CD4-positive, CD25-positive, alpha-beta regulatory T cell (primary cell): ENCODE measurements at regions not wholly inside any gene's neighbourhood (a gene's known extent, or its start where the extent isn't known, plus 50 kb on each side); places are given as distances from the start of the nearest gene placed in this dataset.

Experiments
- ATAC-seq, 2 donors: fragments of 150-1000 bp; cut with Tn5 transposase; one replicate each; pipeline ENCODE4 v1.10.0; 2021; ENCODE audit warnings: low read depth in 2 of 2, moderate number of reproducible peaks in 2 of 2, moderate library complexity in 1 of 2
- DNase-seq, 3 donors: peaks; one replicate each; pipeline versions ENCODE4 v3.0.0 to v3.0.0-alpha.2; 2012 to 2022; ENCODE audit warnings: mixed read lengths in 1 of 3
- H3K27ac ChIP-seq: one replicate; pipeline ENCODE4 v1.7.0; 2013; ENCODE audit warnings: mild to moderate bottlenecking, low read length; ENCODE audit not compliant: insufficient read depth, poor library complexity, severe bottlenecking
- H3K27me3 ChIP-seq: one replicate; pipeline ENCODE4 v1.7.0; 2013; ENCODE audit warnings: low read length; ENCODE audit not compliant: control insufficient read depth, insufficient read depth
- H3K36me3 ChIP-seq: one replicate; pipeline ENCODE4 v1.7.0; 2013; ENCODE audit warnings: mild to moderate bottlenecking, low read length, moderate library complexity; ENCODE audit not compliant: control insufficient read depth, insufficient read depth
- H3K4me1 ChIP-seq: 2 replicates; pipeline ENCODE4 v1.7.0; 2013; ENCODE audit warnings: mild to moderate bottlenecking, low read length; ENCODE audit not compliant: insufficient read depth, control insufficient read depth, poor library complexity, severe bottlenecking
- H3K4me3 ChIP-seq: one replicate; pipeline ENCODE4 v1.7.0; 2013; ENCODE audit warnings: low read depth, mild to moderate bottlenecking, low read length, moderate library complexity
- H3K9me3 ChIP-seq, 2 experiments: 1 replicate in 1 of 2; 2 replicates in 1 of 2; pipeline ENCODE4 v1.7.0; 2013; ENCODE audit warnings: low read length in 2 of 2, mild to moderate bottlenecking in 1 of 2, moderate library complexity in 1 of 2; ENCODE audit not compliant: control insufficient read depth in 2 of 2
- H3K27ac Mint-ChIP-seq, 3 donors: one replicate each; pipeline ENCODE4 v1.8.0; 2020 to 2022; ENCODE audit warnings: mild to moderate bottlenecking in 3 of 3, mixed read lengths in 3 of 3, moderate library complexity in 2 of 3
- H3K27me3 Mint-ChIP-seq: one replicate; pipeline ENCODE4 v1.8.0; 2022; ENCODE audit warnings: mild to moderate bottlenecking, mixed read lengths
- H3K36me3 Mint-ChIP-seq: one replicate; pipeline ENCODE4 v1.8.0; 2020; ENCODE audit warnings: mixed read lengths
- H3K4me1 Mint-ChIP-seq, 4 donors: one replicate each; pipeline ENCODE4 v1.8.0; 2020 to 2022; ENCODE audit warnings: mixed read lengths in 4 of 4, mild to moderate bottlenecking in 1 of 4
- H3K4me3 Mint-ChIP-seq, 4 donors: one replicate each; pipeline ENCODE4 v1.8.0; 2020 to 2022; ENCODE audit warnings: mild to moderate bottlenecking in 4 of 4, mixed read lengths in 4 of 4, moderate library complexity in 3 of 4
- H3K9me3 Mint-ChIP-seq, 7 donors: one replicate each; pipeline ENCODE4 v1.8.0; 2020 to 2022; ENCODE audit warnings: mixed read lengths in 7 of 7, mild to moderate bottlenecking in 3 of 7, moderate library complexity in 2 of 7

DNA sequence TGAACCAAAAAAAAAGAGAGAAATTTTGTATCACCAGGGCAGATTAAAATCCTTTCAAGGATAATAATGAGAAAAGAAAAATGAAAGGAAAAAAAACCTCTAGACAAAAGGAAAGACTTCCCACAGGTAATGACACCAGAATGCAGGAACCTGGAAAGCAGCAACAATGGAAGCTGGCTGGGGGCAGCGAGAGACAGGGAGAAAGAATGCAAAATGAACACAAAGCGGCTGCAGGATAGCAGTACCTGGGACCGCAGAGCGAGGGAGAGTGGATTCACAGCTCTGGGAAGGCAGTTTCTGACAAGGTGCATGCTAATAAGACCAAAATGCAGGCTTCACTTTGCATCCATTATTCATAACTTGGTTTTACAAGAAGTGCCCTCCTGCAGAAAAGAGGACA lies 349.0 kb downstream of the SIPA1L2 start:
- H3K4me1 Mint-ChIP-seq, result no peaks in the 10 kb centered on the region

DNA sequence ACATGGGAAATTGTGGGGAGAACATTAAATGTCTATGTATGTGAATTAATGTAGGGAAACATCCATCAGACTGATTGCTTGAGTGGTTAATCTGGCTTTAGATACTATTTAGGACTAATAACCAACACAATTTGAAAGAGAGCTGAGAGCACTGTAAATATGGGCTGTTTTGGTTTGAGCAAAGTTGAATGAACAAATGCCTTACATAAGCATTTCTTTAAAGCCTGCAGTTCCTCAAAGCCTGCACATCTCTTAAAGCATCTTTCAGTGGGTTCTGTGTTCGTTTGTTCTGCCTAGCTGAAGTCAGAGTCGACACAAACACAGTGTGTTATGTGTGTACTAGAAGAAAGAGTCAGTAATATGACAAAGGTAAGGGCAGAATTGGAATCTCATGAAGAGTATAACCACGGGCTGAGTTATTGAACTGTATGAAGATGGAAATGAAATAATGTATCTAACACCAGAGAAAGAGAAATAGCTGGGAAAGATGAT lies 350.0 kb downstream of the SIPA1L2 start:
- no peaks in the 10 kb centered on the region for H3K9me3 ChIP-seq
- DNase-seq, result no peak
- H3K27me3 Mint-ChIP-seq, result peaks cover 20% of the 10 kb centered on the region
- ATAC-seq, result no peak
- no peaks in the 10 kb centered on the region for H3K4me1 ChIP-seq
- H3K27ac ChIP-seq, result no peak overlapping the region
- no peaks in the 10 kb centered on the region for H3K9me3 Mint-ChIP-seq
- no peaks in the 10 kb centered on the region for H3K36me3 Mint-ChIP-seq
- no peaks in the 10 kb centered on the region for H3K4me1 Mint-ChIP-seq
- no peak overlapping the region for H3K4me3 ChIP-seq
- H3K27me3 ChIP-seq, result peaks cover 3% of the 10 kb centered on the region
- no peaks in the 10 kb centered on the region for H3K36me3 ChIP-seq
- H3K4me3 Mint-ChIP-seq, result no peak overlapping the region
- H3K27ac Mint-ChIP-seq, result no peak overlapping the region

More for the DNA sequence above, 349.0 kb downstream of the SIPA1L2 start:
- Histone ChIP-seq H3K36me3 (no peaks in the 10 kb centered on the region), H3K27me3 (peaks cover 5% of the 10 kb centered on the region), H3K4me3 (no peak overlapping the region), H3K27ac (no peak overlapping the region), H3K4me1 (no peaks in the 10 kb centered on the region), H3K9me3 (no peaks in the 10 kb centered on the region)
- H3K36me3 Mint-ChIP-seq, result no peaks in the 10 kb centered on the region
- H3K4me3 Mint-ChIP-seq, result no peak overlapping the region
- peaks cover 20% of the 10 kb centered on the region for H3K27me3 Mint-ChIP-seq
- H3K27ac Mint-ChIP-seq, result no peak overlapping the region
- ATAC-seq, result no peak
- no peak for DNase-seq
- H3K9me3 Mint-ChIP-seq, result no peaks in the 10 kb centered on the region

DNA sequence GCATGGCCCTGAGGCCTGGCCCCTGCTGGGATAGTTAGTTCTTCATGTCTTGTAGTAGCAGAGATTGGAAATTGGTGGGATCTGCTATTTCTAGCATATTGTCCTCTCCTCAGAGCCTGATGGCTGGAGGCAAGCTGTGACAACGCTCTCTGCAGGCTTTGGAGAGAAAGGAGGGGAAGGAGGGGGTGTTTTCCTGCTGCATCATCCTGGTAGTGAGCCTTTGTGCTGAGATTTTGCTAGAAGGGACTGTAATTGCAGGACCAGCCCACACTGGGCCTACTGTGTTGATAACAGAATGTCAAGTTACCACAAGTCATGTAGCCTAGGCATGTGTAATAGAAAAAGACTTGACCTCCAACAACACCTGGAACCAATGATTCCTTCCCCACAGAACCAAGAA lies 351.0 kb downstream of the SIPA1L2 start:
- Histone ChIP-seq H3K27ac (no peak overlapping the region), H3K36me3 (no peaks in the 10 kb centered on the region), H3K4me3 (no peak overlapping the region), H3K27me3 (peaks cover 3% of the 10 kb centered on the region), H3K4me1 (no peaks in the 10 kb centered on the region), H3K9me3 (no peaks in the 10 kb centered on the region)
- DNase-seq (no peak), ATAC-seq (no peak)
- H3K4me1 Mint-ChIP-seq, result no peaks in the 10 kb centered on the region
- H3K27ac Mint-ChIP-seq, result no peak overlapping the region
- peaks cover 20% of the 10 kb centered on the region for H3K27me3 Mint-ChIP-seq
- H3K4me3 Mint-ChIP-seq, result no peak overlapping the region
- H3K9me3 Mint-ChIP-seq, result no peaks in the 10 kb centered on the region
- H3K36me3 Mint-ChIP-seq, result no peaks in the 10 kb centered on the region

DNA sequence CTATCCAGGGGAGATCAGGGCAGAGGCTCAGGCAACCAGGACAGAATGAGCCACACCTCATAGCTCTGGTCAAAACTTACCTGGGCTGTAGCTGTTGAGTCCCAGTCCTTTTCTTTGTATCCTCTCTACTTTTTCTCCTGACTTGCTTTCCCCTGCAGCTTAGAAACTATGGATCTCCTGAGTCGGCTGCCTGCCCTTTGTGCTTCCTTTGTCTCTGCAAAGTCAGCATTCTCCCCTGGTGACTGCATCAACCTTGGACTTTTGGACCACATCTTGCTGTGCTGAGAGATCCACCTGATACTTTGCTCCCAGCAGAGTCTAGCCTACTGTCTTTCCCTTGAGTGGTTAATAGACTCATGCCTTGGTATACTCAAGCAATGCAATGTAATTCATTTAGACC lies 353.3 kb downstream of the SIPA1L2 start:
- no peaks in the 10 kb centered on the region for H3K4me1 ChIP-seq
- no peaks in the 10 kb centered on the region for H3K36me3 ChIP-seq
- Mint-ChIP-seq H3K4me1 (no peaks in the 10 kb centered on the region), H3K36me3 (no peaks in the 10 kb centered on the region), H3K27ac (no peak overlapping the region), H3K9me3 (no peaks in the 10 kb centered on the region), H3K27me3 (peaks cover 25% of the 10 kb centered on the region), H3K4me3 (no peak overlapping the region)
- H3K27ac ChIP-seq, result no peak overlapping the region
- no peak for ATAC-seq
- DNase-seq, result no peak
- no peaks in the 10 kb centered on the region for H3K9me3 ChIP-seq
- peaks cover 3% of the 10 kb centered on the region for H3K27me3 ChIP-seq
- no peak overlapping the region for H3K4me3 ChIP-seq

DNA sequence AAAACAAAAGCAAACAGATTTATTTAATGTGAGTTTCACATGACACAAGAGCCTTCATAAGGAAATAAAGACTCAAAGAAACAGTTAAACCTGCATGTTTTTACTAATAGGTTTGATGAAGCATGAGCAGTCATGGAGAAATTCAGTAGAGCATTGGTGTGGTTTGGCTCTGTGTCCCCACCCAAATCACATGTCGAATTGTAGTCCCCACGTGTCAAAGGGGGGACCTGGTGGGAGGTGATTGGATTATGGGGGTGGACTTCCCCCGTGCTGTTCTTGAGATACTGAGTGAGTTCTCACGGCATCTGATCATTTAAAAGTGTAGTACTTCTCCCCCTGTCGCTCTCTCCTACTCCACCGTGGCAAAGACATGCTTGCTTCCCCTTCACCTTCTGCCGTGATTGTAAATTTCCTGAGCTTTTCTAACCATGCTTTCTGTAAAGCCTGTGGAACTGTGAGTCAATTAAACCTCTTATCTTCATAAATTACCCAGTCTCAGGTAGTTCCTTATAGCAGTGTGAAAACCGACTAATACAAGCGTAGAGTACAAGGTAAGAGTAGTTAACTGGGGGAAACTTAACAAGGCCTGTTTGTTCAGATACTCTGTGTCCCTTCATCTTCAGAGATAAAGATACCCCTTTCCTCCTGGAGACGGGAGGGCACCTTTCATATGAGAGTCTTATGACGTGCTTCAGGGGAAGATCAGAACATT lies 354.8 kb downstream of the SIPA1L2 start:
- Mint-ChIP-seq H3K4me1 (no peaks in the 10 kb centered on the region), H3K27ac (no peak overlapping the region), H3K9me3 (no peaks in the 10 kb centered on the region), H3K4me3 (no peak overlapping the region), H3K27me3 (peaks cover 29% of the 10 kb centered on the region), H3K36me3 (no peaks in the 10 kb centered on the region)
- ATAC-seq, result no peak
- no peak for DNase-seq
- no peaks in the 10 kb centered on the region for H3K36me3 ChIP-seq
- H3K9me3 ChIP-seq, result no peaks in the 10 kb centered on the region
- H3K4me1 ChIP-seq, result no peaks in the 10 kb centered on the region
- H3K27ac ChIP-seq, result no peak overlapping the region
- peaks cover 3% of the 10 kb centered on the region for H3K27me3 ChIP-seq
- no peak overlapping the region for H3K4me3 ChIP-seq

DNA sequence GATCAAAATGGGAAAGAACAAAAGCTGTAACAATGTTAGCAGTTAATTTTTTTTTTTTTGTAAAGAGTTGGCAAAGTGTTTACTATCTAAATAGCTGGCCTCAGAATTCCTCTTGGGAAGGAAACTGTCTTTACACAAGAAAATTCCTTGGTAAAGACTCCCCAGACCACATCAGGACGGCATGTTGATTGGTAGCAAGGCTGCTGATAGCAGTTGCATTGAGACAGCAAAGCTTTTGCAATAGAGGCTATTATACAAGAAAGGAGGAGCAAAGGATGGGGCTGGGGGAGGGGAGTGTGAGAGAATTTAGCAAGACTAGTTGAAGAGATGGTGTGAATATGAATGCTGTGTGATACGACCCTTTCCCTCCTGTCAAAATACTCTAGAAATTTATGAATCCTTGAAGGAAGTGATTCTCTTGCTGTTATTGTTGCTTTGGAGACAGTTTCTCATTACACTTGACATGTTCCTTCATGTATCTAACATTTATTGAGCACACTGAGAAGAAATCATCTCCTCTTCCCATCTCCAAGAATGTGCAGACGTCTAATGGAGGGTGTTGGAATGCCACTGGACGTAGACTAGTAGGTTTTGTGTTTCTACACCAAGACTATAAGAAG lies 355.6 kb downstream of the SIPA1L2 start:
- no peak overlapping the region for H3K27ac Mint-ChIP-seq
- DNase-seq (no peak), ATAC-seq (no peak)
- H3K4me1 Mint-ChIP-seq, result no peaks in the 10 kb centered on the region
- H3K36me3 Mint-ChIP-seq, result no peaks in the 10 kb centered on the region
- H3K4me1 ChIP-seq, result no peaks in the 10 kb centered on the region
- H3K36me3 ChIP-seq, result no peaks in the 10 kb centered on the region
- no peak overlapping the region for H3K27ac ChIP-seq
- H3K4me3 ChIP-seq, result no peak overlapping the region
- no peaks in the 10 kb centered on the region for H3K9me3 Mint-ChIP-seq
- peaks cover 3% of the 10 kb centered on the region for H3K27me3 ChIP-seq
- no peak overlapping the region for H3K4me3 Mint-ChIP-seq
- peaks cover 23% of the 10 kb centered on the region for H3K27me3 Mint-ChIP-seq
- no peaks in the 10 kb centered on the region for H3K9me3 ChIP-seq

DNA sequence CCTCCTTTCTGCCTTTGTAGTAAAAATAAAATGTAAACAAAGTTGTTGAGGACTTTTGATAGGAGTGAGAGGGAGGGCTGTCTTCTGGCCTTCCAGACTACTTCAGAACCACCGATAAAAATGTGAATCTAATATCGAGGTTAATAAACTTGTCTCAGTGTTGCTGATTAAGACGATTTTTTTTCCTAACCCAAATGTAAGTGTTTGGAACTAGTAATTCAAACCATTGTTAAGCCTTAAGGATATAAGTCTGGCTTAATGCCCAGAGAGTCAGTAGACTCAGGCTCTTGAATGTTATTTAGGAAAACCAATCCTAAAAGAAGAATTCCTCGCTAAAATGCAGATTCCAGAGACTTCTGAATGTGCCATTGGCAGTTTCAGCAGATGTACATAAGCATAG lies 356.9 kb downstream of the SIPA1L2 start:
- Mint-ChIP-seq H3K27me3 (peaks cover 19% of the 10 kb centered on the region), H3K27ac (no peak overlapping the region), H3K9me3 (no peaks in the 10 kb centered on the region), H3K36me3 (no peaks in the 10 kb centered on the region), H3K4me1 (no peaks in the 10 kb centered on the region), H3K4me3 (no peak overlapping the region)
- Histone ChIP-seq H3K27me3 (no peaks in the 10 kb centered on the region), H3K4me1 (no peaks in the 10 kb centered on the region), H3K4me3 (no peak overlapping the region), H3K27ac (no peak overlapping the region), H3K9me3 (no peaks in the 10 kb centered on the region), H3K36me3 (no peaks in the 10 kb centered on the region)
- ATAC-seq, result no peak
- DNase-seq, result no peak

DNA sequence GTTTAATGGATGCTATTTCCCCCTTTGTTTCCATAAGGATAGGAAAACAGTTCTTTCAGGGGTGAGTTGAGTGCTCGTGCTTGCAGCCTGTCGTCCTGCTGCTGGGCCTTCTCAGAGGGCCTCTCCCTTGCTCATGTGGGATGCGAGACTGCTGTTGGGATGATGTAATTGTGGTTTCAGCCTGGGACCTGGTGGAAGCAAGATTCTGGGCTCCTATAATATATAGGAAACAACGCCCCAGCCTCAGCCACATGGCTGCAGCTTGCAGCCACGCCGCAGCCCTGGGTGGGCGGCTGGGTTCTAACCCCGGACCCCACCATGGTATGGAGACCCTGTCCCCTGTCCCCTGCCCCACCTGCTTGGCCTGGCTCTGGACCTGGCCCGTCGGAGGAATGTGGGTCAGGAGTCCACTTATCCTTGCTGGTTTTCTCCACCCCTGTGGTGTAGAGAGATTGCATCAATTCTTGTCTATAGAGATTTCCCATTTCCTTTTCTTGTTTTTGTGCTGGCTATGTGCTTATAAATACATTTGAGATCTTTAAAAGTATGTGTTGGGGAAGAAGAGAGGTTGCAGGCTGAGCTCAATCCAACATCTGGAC lies 357.8 kb downstream of the SIPA1L2 start:
- no peaks in the 10 kb centered on the region for H3K4me1 Mint-ChIP-seq
- H3K27me3 ChIP-seq, result no peaks in the 10 kb centered on the region
- H3K4me3 Mint-ChIP-seq, result no peak overlapping the region
- H3K4me3 ChIP-seq, result no peak overlapping the region
- ATAC-seq, result no peak
- no peaks in the 10 kb centered on the region for H3K36me3 ChIP-seq
- H3K9me3 Mint-ChIP-seq, result no peaks in the 10 kb centered on the region
- no peaks in the 10 kb centered on the region for H3K4me1 ChIP-seq
- H3K9me3 ChIP-seq, result no peaks in the 10 kb centered on the region
- H3K27me3 Mint-ChIP-seq, result peaks cover 15% of the 10 kb centered on the region
- no peak overlapping the region for H3K27ac ChIP-seq
- no peak for DNase-seq
- H3K36me3 Mint-ChIP-seq, result no peaks in the 10 kb centered on the region
- no peak overlapping the region for H3K27ac Mint-ChIP-seq
